HepG2 (cell line): ENCODE measurements at regions not wholly inside any gene's neighbourhood (a gene's known extent, or its start where the extent isn't known, plus 50 kb on each side); places are given as distances from the start of the nearest gene placed in this dataset.

Experiments used
- ATAC-seq: fragments of 200-7000 bp; cut with Tn5 transposase; 3 replicates; pipeline ENCODE4 v1.9.1; 2020; ENCODE audit warnings: mild to moderate bottlenecking, moderate library complexity
- BruUV-seq: library from RNA; stranded (reverse); fragments of 400-500 nt; replicated peaks from 2 replicates; lab custom pipeline; 2021; lab: Mats Ljungman, UMichigan
- CTCF ChIA-PET: fragments of 300-600 bp; formaldehyde crosslinking; extraction: SDS; loops from one replicate; lab custom pipeline; 2021; ENCODE audit warnings: low total read pairs, inconsistent platforms, low intra/inter-chr PET ratio; lab: Yijun Ruan, JAX
- POLR2A ChIA-PET: fragments of 350-600 bp; sonication (Branson Sonifier 250); formaldehyde crosslinking; loops from one replicate; lab custom pipeline; 2020; ENCODE audit warnings: antibody characterized with exemption, inconsistent platforms; lab: Yijun Ruan, JAX
- DNase-seq: peaks from one replicate; pipeline ENCODE4 v3.0.0-alpha.2; 2015; ENCODE audit warnings: low spot score
- FAIRE-seq: peaks from 3 replicates; lab custom pipeline; 2011; peaks lifted over from hg19 to GRCh38; lab: Jason Lieb, UNC
- H2AFZ ChIP-seq: one replicate; pipeline ENCODE4 v1.6.1; 2011; ENCODE audit warnings: low read length, inconsistent platforms
- H3K27ac ChIP-seq: fragments of 300-600 bp; 3 replicates; pipeline ENCODE4 v1.8.0; 2011; ENCODE audit warnings: mixed run types, mild to moderate bottlenecking, mixed read lengths, low read length, inconsistent platforms; ENCODE audit not compliant: insufficient read depth; ENCODE audit errors: extremely low read length
- H3K27me3 ChIP-seq, 2 experiments: fragments of 200-600 bp in 1 of 2; 2 replicates in 1 of 2; 3 replicates in 1 of 2; pipeline versions ENCODE4 v1.6.0 to v1.8.0; 2011; ENCODE audit warnings: low read length in 2 of 2, mild to moderate bottlenecking in 2 of 2, moderate library complexity in 2 of 2, inconsistent platforms in 1 of 2; ENCODE audit not compliant: insufficient read depth in 2 of 2, control insufficient read depth in 1 of 2
- H3K36me3 ChIP-seq, 2 experiments: fragments of 200-600 bp in 1 of 2; replicated peaks in 1 of 2; 2 replicates in 1 of 2; 3 replicates in 1 of 2; pipeline versions ENCODE4 v1.5.1 to v1.8.0; 2011; ENCODE audit warnings: low read length in 2 of 2, inconsistent platforms in 1 of 2; ENCODE audit not compliant: insufficient read depth in 2 of 2, control insufficient read depth in 1 of 2
- H3K4me1 ChIP-seq: 2 replicates; pipeline ENCODE4 v1.5.1; 2012; ENCODE audit warnings: low read length, inconsistent platforms; ENCODE audit not compliant: insufficient read depth
- H3K4me2 ChIP-seq: 2 replicates; pipeline ENCODE4 v1.6.0; 2011; ENCODE audit warnings: low read depth, low read length, inconsistent platforms
- H3K4me3 ChIP-seq, 3 experiments: fragments of 200-600 bp in 1 of 3; sonication (generic), shearing (Covaris generic) in 1 of 3; replicated peaks in 1 of 3; 2 replicates each; pipeline ENCODE4 v1.5.1; 2011 to 2016; ENCODE audit warnings: low read length in 3 of 3, inconsistent platforms in 2 of 3, low read depth in 2 of 3, mild to moderate bottlenecking in 2 of 3, control low read depth in 1 of 3, mixed read lengths in 1 of 3; ENCODE audit not compliant: insufficient read depth in 1 of 3
- H3K79me2 ChIP-seq: one replicate; pipeline ENCODE4 v1.6.1; 2011; ENCODE audit warnings: low read length, inconsistent platforms; ENCODE audit not compliant: insufficient read depth
- H3K9ac ChIP-seq: 2 replicates; pipeline ENCODE4 v1.6.0; 2011; ENCODE audit warnings: mild to moderate bottlenecking, low read depth, low read length, inconsistent platforms; ENCODE audit not compliant: insufficient read depth
- H3K9me3 ChIP-seq: 2 replicates; pipeline ENCODE4 v1.5.1; 2012; ENCODE audit warnings: mild to moderate bottlenecking, low read length
- H4K20me1 ChIP-seq: 2 replicates; pipeline ENCODE4 v1.6.0; 2011; ENCODE audit warnings: inconsistent platforms, mild to moderate bottlenecking, low read length, moderate library complexity; ENCODE audit not compliant: insufficient read depth
- ARID4A ChIP-seq: sonication (generic); formaldehyde crosslinking; IDR thresholded peaks from 2 replicates; pipeline ENCODE4 v1.5.0; 2020; ENCODE audit warnings: mild to moderate bottlenecking, missing genetic modification reagents, borderline replicate concordance
- DMTF1 ChIP-seq: sonication (generic); formaldehyde crosslinking; IDR thresholded peaks from 2 replicates; pipeline ENCODE4 v1.4.0; 2020; ENCODE audit warnings: mild to moderate bottlenecking, missing genetic modification reagents
- EED ChIP-seq: sonication (generic); formaldehyde crosslinking; IDR thresholded peaks from 2 replicates; pipeline ENCODE4 v1.5.0; 2020; ENCODE audit warnings: mild to moderate bottlenecking, missing genetic modification reagents
- GLI4 ChIP-seq: sonication (generic); formaldehyde crosslinking; IDR thresholded peaks from 2 replicates; pipeline ENCODE4 v1.5.1; 2020; ENCODE audit warnings: missing genetic modification reagents, mild to moderate bottlenecking, moderate library complexity, borderline replicate concordance
- HOXA3 ChIP-seq: sonication (generic); formaldehyde crosslinking; IDR thresholded peaks from 2 replicates; pipeline ENCODE4 v1.5.0; 2020; ENCODE audit warnings: missing genetic modification reagents
- ZNF839 ChIP-seq: sonication (generic); formaldehyde crosslinking; IDR thresholded peaks from 2 replicates; pipeline ENCODE4 v1.4.0; 2020; ENCODE audit warnings: missing genetic modification reagents, mild to moderate bottlenecking, borderline replicate concordance
- ZUFSP ChIP-seq: sonication (generic); formaldehyde crosslinking; IDR thresholded peaks from 2 replicates; pipeline ENCODE4 v1.9.0; 2021; ENCODE audit warnings: missing genetic modification reagents, mild to moderate bottlenecking, borderline replicate concordance
- WGBS: methylation state at CpG from one replicate; pipeline ENCODE4 v1.1.6; 2017; ENCODE audit warnings: low lambda C conversion rate; 5-methylcytosine and 5-hydroxymethylcytosine counted together
- in situ Hi-C: cut with HindIII; loops from 2 replicates; pipeline ENCODE4 v1.10.0; 2017; ENCODE audit warnings: low pct_unique_long_range_greater_than_20kb; ENCODE audit not compliant: extremely low pct_ligation_motif_present
- intact Hi-C: fragments of 100-400 bp; cut with micrococcal nuclease; formaldehyde crosslinking; loops from one replicate; pipeline ENCODE4 v1.10.0; 2022; ENCODE audit not compliant: unreplicated experiment

- no peak for TF ChIP-seq EED (CRISPR knock-in tag)
- no peak for TF ChIP-seq ARID4A (CRISPR knock-in tag)
- no peak for TF ChIP-seq HOXA3 (CRISPR knock-in tag)
- no peak for TF ChIP-seq DMTF1 (CRISPR knock-in tag)
Observed at GRCh38 chr13:88125055-88125454, 453.9 kb downstream of the SLITRK5 start (continued).

GRCh38 chr13:88136098-88136790 is 465.1 kb downstream of the SLITRK5 start:
- no peaks in the 10 kb centered on the region for H3K4me1 ChIP-seq
- no TSS peak for BruUV-seq
- no peaks in the 10 kb centered on the region for H4K20me1 ChIP-seq
- intact Hi-C loops: no loop called here
- FAIRE-seq (no peak), DNase-seq (no peak), ATAC-seq (no peak)
- peaks cover 27% of the 10 kb centered on the region; the same call in 1 of the 2 replicates for H3K9me3 ChIP-seq
- no peaks in the 10 kb centered on the region for H3K36me3 ChIP-seq
- ChIA-PET POLR2A (no interaction called here), CTCF (no interaction called here)
- H3K79me2 ChIP-seq: no peaks in the 10 kb centered on the region
- WGBS: 43% methylated on average over 18 of the region's 27 CpGs
- no peak overlapping the region for H3K4me2 ChIP-seq
- H3K9ac ChIP-seq: no peak overlapping the region
- H3K27ac ChIP-seq: no peak overlapping the region
- H2AFZ ChIP-seq: no peak overlapping the region
- in situ Hi-C loops: no loop called here
- no peak overlapping the region for H3K4me3 ChIP-seq
- no peaks in the 10 kb centered on the region for H3K27me3 ChIP-seq
- TF ChIP-seq GLI4 (no peak), ZNF839 (CRISPR knock-in tag) (no peak), ZUFSP (CRISPR knock-in tag) (no peak)
